HepG2 (cell line): ENCODE measurements at regions not wholly inside any gene's neighbourhood (a gene's known extent, or its start where the extent isn't known, plus 50 kb on each side); places are given as distances from the start of the nearest gene placed in this dataset.

Experiments
- CBX5 ChIP-seq: sonication (generic); formaldehyde crosslinking; IDR thresholded peaks from 2 replicates; pipeline ENCODE4 v1.4.0; 2020; ENCODE audit warnings: missing genetic modification reagents, borderline replicate concordance
- CEBPG ChIP-seq: IDR thresholded peaks from 2 replicates; pipeline ENCODE4 v1.6.1; 2016
- CREB1 ChIP-seq, 2 experiments: fragments of 450-650 bp in 1 of 2; IDR thresholded peaks; 2 replicates each; pipeline ENCODE4 v1.6.1; 2016 to 2017; ENCODE audit warnings: control low read depth in 1 of 2, mild to moderate bottlenecking in 1 of 2, missing compliant biosample characterization in 1 of 2, missing genetic modification characterization in 1 of 2
- CTCF ChIP-seq: sonication (generic); formaldehyde crosslinking; IDR thresholded peaks from 2 replicates; pipeline ENCODE4 v1.5.0; 2020; ENCODE audit warnings: mild to moderate bottlenecking, missing genetic modification reagents, moderate library complexity
- EP300 ChIP-seq, 3 experiments: sonication (generic) in 1 of 3; formaldehyde crosslinking in 1 of 3; IDR thresholded peaks; 2 replicates each; pipeline versions ENCODE4 v1.5.1 to v1.6.1; 2011 to 2020; ENCODE audit warnings: low read depth in 2 of 3, low read length in 2 of 3, borderline replicate concordance in 1 of 3, improper control_type of control experiment in 1 of 3, mild to moderate bottlenecking in 1 of 3, missing genetic modification reagents in 1 of 3, moderate library complexity in 1 of 3
- EZH2 ChIP-seq: conservative IDR thresholded peaks from 2 replicates; pipeline ENCODE4 v1.6.1; 2012; ENCODE audit warnings: mild to moderate bottlenecking, low read depth, low read length, moderate library complexity
- FOXK2 ChIP-seq: fragments of 450-650 bp; IDR thresholded peaks from 2 replicates; pipeline ENCODE4 v1.6.1; 2016
- HDAC1 ChIP-seq: sonication (generic); formaldehyde crosslinking; IDR thresholded peaks from 2 replicates; pipeline ENCODE4 v1.5.1; 2020; ENCODE audit warnings: mild to moderate bottlenecking, missing genetic modification reagents
- RAD21 ChIP-seq: fragments of 450-650 bp; formaldehyde crosslinking; IDR thresholded peaks from 2 replicates; pipeline ENCODE4 v1.5.0; 2020; ENCODE audit warnings: mild to moderate bottlenecking
- SP1 ChIP-seq, 2 experiments: fragments of 450-650 bp in 1 of 2; sonication (generic) in 1 of 2; formaldehyde crosslinking in 1 of 2; IDR thresholded peaks; 2 replicates each; pipeline versions ENCODE4 v1.4.0 to v1.6.1; 2016 to 2020; ENCODE audit warnings: missing genetic modification reagents in 1 of 2
- XRCC5 ChIP-seq: fragments of 200-400 bp; formaldehyde crosslinking; optimal IDR thresholded peaks from 2 replicates; pipeline ENCODE3; 2017; ENCODE audit warnings: mild to moderate bottlenecking, low read length
- ZNF3 ChIP-seq: IDR thresholded peaks from 2 replicates; pipeline ENCODE4 v1.7.0; 2017; ENCODE audit warnings: inconsistent platforms
- TF ChIP-seq, protein P1 (sequence below): sonication (generic); formaldehyde crosslinking; IDR thresholded peaks from 2 replicates; pipeline ENCODE4 v1.9.0; 2021; ENCODE audit warnings: missing genetic modification reagents, borderline replicate concordance
- TF ChIP-seq, protein P2 (sequence below): fragments of 450-650 bp; IDR thresholded peaks from 2 replicates; pipeline ENCODE4 v1.6.1; 2016

DNA sequence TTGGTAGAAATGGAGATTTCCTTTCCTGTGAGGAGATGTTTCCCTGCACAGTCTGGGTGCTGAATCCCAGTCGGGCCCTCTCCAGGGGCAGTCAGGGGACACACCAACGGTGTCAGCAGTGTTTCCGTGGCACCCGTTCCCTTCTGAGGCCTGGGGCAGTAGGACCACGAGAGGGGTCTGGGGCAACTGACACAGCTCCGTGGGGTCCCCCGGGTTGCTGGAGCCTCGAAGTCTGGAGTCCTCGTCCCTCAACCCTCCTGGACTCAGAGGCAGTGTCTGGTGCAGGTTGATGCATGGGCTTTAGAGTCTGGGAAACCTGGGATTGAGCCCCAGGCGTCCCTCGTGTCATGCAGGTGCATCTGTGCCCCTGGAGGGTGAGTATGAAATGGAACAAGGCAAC is 327.3 kb downstream of the ADGRD1 start:
- TF ChIP-seq SP1 (IDR thresholded peaks at IDR 0.05) = no peak
- no peak for TF ChIP-seq SP1 (CRISPR knock-in tag; IDR thresholded peaks at IDR 0.05)
- TF ChIP-seq, protein P1, sequence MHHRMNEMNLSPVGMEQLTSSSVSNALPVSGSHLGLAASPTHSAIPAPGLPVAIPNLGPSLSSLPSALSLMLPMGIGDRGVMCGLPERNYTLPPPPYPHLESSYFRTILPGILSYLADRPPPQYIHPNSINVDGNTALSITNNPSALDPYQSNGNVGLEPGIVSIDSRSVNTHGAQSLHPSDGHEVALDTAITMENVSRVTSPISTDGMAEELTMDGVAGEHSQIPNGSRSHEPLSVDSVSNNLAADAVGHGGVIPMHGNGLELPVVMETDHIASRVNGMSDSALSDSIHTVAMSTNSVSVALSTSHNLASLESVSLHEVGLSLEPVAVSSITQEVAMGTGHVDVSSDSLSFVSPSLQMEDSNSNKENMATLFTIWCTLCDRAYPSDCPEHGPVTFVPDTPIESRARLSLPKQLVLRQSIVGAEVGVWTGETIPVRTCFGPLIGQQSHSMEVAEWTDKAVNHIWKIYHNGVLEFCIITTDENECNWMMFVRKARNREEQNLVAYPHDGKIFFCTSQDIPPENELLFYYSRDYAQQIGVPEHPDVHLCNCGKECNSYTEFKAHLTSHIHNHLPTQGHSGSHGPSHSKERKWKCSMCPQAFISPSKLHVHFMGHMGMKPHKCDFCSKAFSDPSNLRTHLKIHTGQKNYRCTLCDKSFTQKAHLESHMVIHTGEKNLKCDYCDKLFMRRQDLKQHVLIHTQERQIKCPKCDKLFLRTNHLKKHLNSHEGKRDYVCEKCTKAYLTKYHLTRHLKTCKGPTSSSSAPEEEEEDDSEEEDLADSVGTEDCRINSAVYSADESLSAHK = no peak
- TF ChIP-seq, protein P2, sequence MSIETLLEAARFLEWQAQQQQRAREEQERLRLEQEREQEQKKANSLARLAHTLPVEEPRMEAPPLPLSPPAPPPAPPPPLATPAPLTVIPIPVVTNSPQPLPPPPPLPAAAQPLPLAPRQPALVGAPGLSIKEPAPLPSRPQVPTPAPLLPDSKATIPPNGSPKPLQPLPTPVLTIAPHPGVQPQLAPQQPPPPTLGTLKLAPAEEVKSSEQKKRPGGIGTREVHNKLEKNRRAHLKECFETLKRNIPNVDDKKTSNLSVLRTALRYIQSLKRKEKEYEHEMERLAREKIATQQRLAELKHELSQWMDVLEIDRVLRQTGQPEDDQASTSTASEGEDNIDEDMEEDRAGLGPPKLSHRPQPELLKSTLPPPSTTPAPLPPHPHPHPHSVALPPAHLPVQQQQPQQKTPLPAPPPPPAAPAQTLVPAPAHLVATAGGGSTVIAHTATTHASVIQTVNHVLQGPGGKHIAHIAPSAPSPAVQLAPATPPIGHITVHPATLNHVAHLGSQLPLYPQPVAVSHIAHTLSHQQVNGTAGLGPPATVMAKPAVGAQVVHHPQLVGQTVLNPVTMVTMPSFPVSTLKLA = no peak
- no peak for TF ChIP-seq EP300 (IDR thresholded peaks at IDR 0.05; ENCODE audit: low read depth in 2 of 2, low read length in 2 of 2)
- no peak for TF ChIP-seq EP300 (CRISPR knock-in tag; IDR thresholded peaks at IDR 0.05; ENCODE audit: borderline replicate concordance)
- no peak for TF ChIP-seq RAD21
- TF ChIP-seq CREB1 (IDR thresholded peaks at IDR 0.05) = no peak
- no peak for TF ChIP-seq CREB1 (CRISPR knock-in tag; IDR thresholded peaks at IDR 0.05)
- no peak for TF ChIP-seq ZNF3 (CRISPR knock-in tag)
- TF ChIP-seq EZH2 = no peak
- no peak for TF ChIP-seq CEBPG (CRISPR knock-in tag)
- TF ChIP-seq CBX5 (CRISPR knock-in tag) = no peak
- no peak for TF ChIP-seq HDAC1 (CRISPR knock-in tag)
- no peak for TF ChIP-seq XRCC5
- TF ChIP-seq CTCF = no peak
- TF ChIP-seq FOXK2 = no peak
